ENCODE measurements at regions not wholly inside any gene's neighbourhood (a gene's known extent, or its start where the extent isn't known, plus 50 kb on each side); places are given as distances from the start of the nearest gene placed in this dataset.
"Not testable (repeated sequence)": the region's sequence is repeated elsewhere in the genome, so short reads cannot be mapped to it uniquely, and the experiment has no call there.

- DNase-seq: no peak
These were observed 52.4 kb downstream of the ELAPOR2 start for GRCh38 chr7:87007038-87007437.

GRCh38 chr7:87004956-87005355 lies 54.5 kb downstream of the ELAPOR2 start:
- DNase-seq: no peak

GRCh38 chr7:87003872-87004798 lies 55.3 kb downstream of the ELAPOR2 start:
- DNase-seq: no peak

- no peak for DNase-seq
These were observed 58.2 kb downstream of the ELAPOR2 start for GRCh38 chr7:87001214-87001613.

- no peak for DNase-seq
These were observed 59.1 kb downstream of the ELAPOR2 start for GRCh38 chr7:87000344-87000743.

- no peak for DNase-seq
These were observed 59.7 kb downstream of the ELAPOR2 start for GRCh38 chr7:86999750-87000149.

GRCh38 chr7:86995814-86996213 lies 63.6 kb downstream of the ELAPOR2 start:
- DNase-seq: no peak

- no peak for DNase-seq
These were observed 64.3 kb downstream of the ELAPOR2 start for GRCh38 chr7:86995052-86995725.

- no peak for DNase-seq
These were observed 67.7 kb downstream of the ELAPOR2 start for GRCh38 chr7:86991771-86992191.

GRCh38 chr7:86991093-86991769 lies 68.2 kb downstream of the ELAPOR2 start:
- no peak for DNase-seq

- DNase-seq: no peak
These were observed 70.0 kb downstream of the ELAPOR2 start for GRCh38 chr7:86989407-86989806.

- DNase-seq: not testable (repeated sequence)
These were observed 71.6 kb downstream of the ELAPOR2 start for GRCh38 chr7:86987834-86988233.

GRCh38 chr7:86987358-86987757 lies 72.1 kb downstream of the ELAPOR2 start:
- not testable (repeated sequence) for DNase-seq

- DNase-seq: not testable (repeated sequence)
These were observed 74.1 kb downstream of the ELAPOR2 start for GRCh38 chr7:86985342-86985741.

GRCh38 chr7:86983654-86984053 lies 75.8 kb downstream of the ELAPOR2 start:
- DNase-seq: not testable (repeated sequence)

- not testable (repeated sequence) for DNase-seq
These were observed 77.5 kb downstream of the ELAPOR2 start for GRCh38 chr7:86981937-86982336.

- DNase-seq: no peak
These were observed 78.3 kb downstream of the ELAPOR2 start for GRCh38 chr7:86981127-86981526.

- DNase-seq: no peak
These were observed 79.2 kb downstream of the ELAPOR2 start for GRCh38 chr7:86980223-86980622.

GRCh38 chr7:86978808-86979506 lies 80.5 kb downstream of the ELAPOR2 start:
- no peak for DNase-seq

GRCh38 chr7:86976958-86977357 lies 82.5 kb downstream of the ELAPOR2 start:
- no peak for DNase-seq

- no peak for DNase-seq
These were observed 83.5 kb downstream of the ELAPOR2 start for GRCh38 chr7:86975914-86976313.

GRCh38 chr7:86975449-86975848 lies 84.0 kb downstream of the ELAPOR2 start:
- DNase-seq: no peak

GRCh38 chr7:86972072-86972471 lies 87.4 kb downstream of the ELAPOR2 start:
- DNase-seq: no peak
